Thyroid gland (tissue), 4 donors: ENCODE measurements at regions not wholly inside any gene's neighbourhood (a gene's known extent, or its start where the extent isn't known, plus 50 kb on each side); places are given as distances from the start of the nearest gene placed in this dataset. TPM values are rescaled to one million over a fixed set of nuclear protein-coding genes. Genes with fewer than 3 reads are reported as not detected.

Experiments
- DNase-seq, 2 donors: peaks; one replicate each; pipeline ENCODE4 v3.0.0-alpha.2; 2019
- H3K27ac ChIP-seq, 3 donors: fragments of 200-600 bp; sonication (generic); 1 replicate in 2 of 3; 2 replicates in 1 of 3; pipeline ENCODE4 v1.5.1; 2016 to 2019; ENCODE audit warnings: mild to moderate bottlenecking in 1 of 3, moderate library complexity in 1 of 3
- H3K27me3 ChIP-seq: fragments of 200-600 bp; sonication (generic); one replicate; pipeline ENCODE4 v1.5.1; 2019
- H3K36me3 ChIP-seq, 2 donors: fragments of 200-600 bp; sonication (generic); one replicate each; pipeline ENCODE4 v1.5.1; 2016 to 2019
- H3K4me1 ChIP-seq, 2 donors: fragments of 200-600 bp; sonication (generic); one replicate each; pipeline ENCODE4 v1.5.1; 2017 to 2019
- H3K4me3 ChIP-seq, 3 donors: fragments of 200-600 bp; sonication (generic); replicated peaks in 1 of 3; 1 replicate in 2 of 3; 2 replicates in 1 of 3; pipeline ENCODE4 v1.5.1; 2016; ENCODE audit warnings: mild to moderate bottlenecking in 1 of 3
- H3K9me3 ChIP-seq: fragments of 200-600 bp; sonication (generic); one replicate; pipeline ENCODE4 v1.5.1; 2017
- CTCF ChIP-seq, 6 experiments: fragments of 200-600 bp in 3 of 6; fragments of 450-650 bp in 3 of 6; sonication (generic) in 3 of 6; IDR thresholded peaks; one replicate each; pipeline ENCODE4 v1.5.1; 2016 to 2019; ENCODE audit warnings: antibody characterized with exemption in 6 of 6, mild to moderate bottlenecking in 2 of 6, inconsistent platforms in 1 of 6, moderate library complexity in 1 of 6
- POLR2A ChIP-seq, 2 donors: fragments of 450-650 bp; IDR thresholded peaks; one replicate each; pipeline ENCODE4 v1.6.1; 2017; ENCODE audit warnings: antibody characterized with exemption in 2 of 2, mild to moderate bottlenecking in 2 of 2, moderate library complexity in 1 of 2
- WGBS, 2 donors: methylation state at CpG; one replicate each; pipeline ENCODE4 v1.1.5; 2017; 5-methylcytosine and 5-hydroxymethylcytosine counted together
- intact Hi-C: fragments of 100-400 bp; cut with DNase I; formaldehyde crosslinking; loops from one replicate; pipeline ENCODE4 v1.15.1; 2023
- small RNA-seq: library from RNA; depleted of rRNA; stranded (forward); fragments of <200 nt; gene quantifications from one replicate; pipeline ENCODE3, GENCODE V24; 2016

GRCh38 chr3:154060238-154061000, 60.8 kb upstream of the ARHGEF26 start:
- no peak overlapping the region for H3K4me3 ChIP-seq
- no peaks in the 10 kb centered on the region for H3K36me3 ChIP-seq
- 49 to 56% methylated on average over 4 of the region's 4 CpGs for WGBS, 2 donors
- peak overlapping the region; percentile 32 to 63 (median 50) for H3K27ac ChIP-seq
- no peak for DNase-seq
- intact Hi-C loops = no loop called here
- H3K9me3 ChIP-seq = no peaks in the 10 kb centered on the region
- H3K27me3 ChIP-seq = no peaks in the 10 kb centered on the region
- peaks cover 16 to 17% of the 10 kb centered on the region in 2 donors for H3K4me1 ChIP-seq
- TF ChIP-seq POLR2A (IDR thresholded peaks at IDR 0.05) = no peak
- TF ChIP-seq CTCF (IDR thresholded peaks at IDR 0.05) = no peak

GRCh38 chr3:154061001-154061370, 60.2 kb upstream of the ARHGEF26 start:
- H3K4me3 ChIP-seq = no peak overlapping the region
- peak overlapping the region in 2 of 3 donors; percentile 50 to 63 for H3K27ac ChIP-seq
- TF ChIP-seq POLR2A (IDR thresholded peaks at IDR 0.05) (no peak), CTCF (IDR thresholded peaks at IDR 0.05) (no peak)
- H3K9me3 ChIP-seq = no peaks in the 10 kb centered on the region
- intact Hi-C loops = no loop called here
- H3K4me1 ChIP-seq = peaks cover 16 to 17% of the 10 kb centered on the region in 2 donors
- no peaks in the 10 kb centered on the region for H3K36me3 ChIP-seq
- DNase-seq = no peak
- 65 to 68% methylated on average over 3 of the region's 3 CpGs for WGBS, 2 donors
- no peaks in the 10 kb centered on the region for H3K27me3 ChIP-seq

GRCh38 chr3:154062513-154062912, 58.7 kb upstream of the ARHGEF26 start:
- WGBS, 2 donors = 87 to 95% methylated on average over 7 of the region's 7 CpGs
- no peak for TF ChIP-seq CTCF (IDR thresholded peaks at IDR 0.05)
- TF ChIP-seq POLR2A (IDR thresholded peaks at IDR 0.05) = no peak
- DNase-seq = no peak
- Histone ChIP-seq H3K4me1 (peaks cover 16 to 17% of the 10 kb centered on the region in 2 donors), H3K4me3 (no peak overlapping the region), H3K36me3 (no peaks in the 10 kb centered on the region), H3K27me3 (no peaks in the 10 kb centered on the region), H3K27ac (no peak overlapping the region), H3K9me3 (no peaks in the 10 kb centered on the region)
- intact Hi-C loops = no loop called here

GRCh38 chr3:154071146-154071545, 50.0 kb upstream of the ARHGEF26 start:
- H3K4me3 ChIP-seq = no peak overlapping the region
- no peak for DNase-seq
- no peak for TF ChIP-seq CTCF (IDR thresholded peaks at IDR 0.05)
- no peak for TF ChIP-seq POLR2A (IDR thresholded peaks at IDR 0.05)
- 92% methylated on average over 2 of the region's 2 CpGs for WGBS, 2 donors
- H3K27me3 ChIP-seq = no peaks in the 10 kb centered on the region
- H3K36me3 ChIP-seq = no peaks in the 10 kb centered on the region
- intact Hi-C loops = no loop called here
- no peaks in the 10 kb centered on the region for H3K4me1 ChIP-seq
- no peak overlapping the region for H3K27ac ChIP-seq
- no peaks in the 10 kb centered on the region for H3K9me3 ChIP-seq

Small RNA genes in the stretch of these regions (small RNA-seq; reads per million reads assigned to genes)
- not detected for gene RF00019
- gene RF00096 = not detected
- gene RNU6-901P = not detected
